ENCODE measurements at regions not wholly inside any gene's neighbourhood (a gene's known extent, or its start where the extent isn't known, plus 50 kb on each side); places are given as distances from the start of the nearest gene placed in this dataset.
"Not testable (repeated sequence)": the region's sequence is repeated elsewhere in the genome, so short reads cannot be mapped to it uniquely, and the experiment has no call there.

- DNase-seq (ENCODE audit: low read depth in 2 of 2), result no peak
These were observed 186.1 kb downstream of the INHBB start for GRCh38 chr2:120531863-120532600.

- DNase-seq (ENCODE audit: low read depth in 2 of 2), result no peak
These were observed 187.7 kb downstream of the INHBB start for GRCh38 chr2:120533625-120534024.

- DNase-seq (ENCODE audit: low read depth in 2 of 2), result no peak
These were observed 188.5 kb downstream of the INHBB start for GRCh38 chr2:120534457-120534856.

- DNase-seq (ENCODE audit: low read depth in 2 of 2), result no peak
These were observed 189.1 kb downstream of the INHBB start for GRCh38 chr2:120535081-120535480.

GRCh38 chr2:120536141-120536540 is 190.2 kb downstream of the INHBB start:
- DNase-seq (ENCODE audit: low read depth in 2 of 2), result no peak

- no peak for DNase-seq (ENCODE audit: low read depth in 2 of 2)
These were observed 192.9 kb downstream of the INHBB start for GRCh38 chr2:120538691-120539423.

- DNase-seq (ENCODE audit: low read depth in 2 of 2), result no peak
These were observed 193.5 kb downstream of the INHBB start for GRCh38 chr2:120539424-120539936.

- DNase-seq (ENCODE audit: low read depth in 2 of 2), result no peak
These were observed 194.2 kb downstream of the INHBB start for GRCh38 chr2:120539937-120540718.

- no peak for DNase-seq (ENCODE audit: low read depth in 2 of 2)
These were observed 194.7 kb upstream of the GLI2 start for GRCh38 chr2:120540719-120541552.

- DNase-seq (ENCODE audit: low read depth in 2 of 2), result no peak
These were observed 194.1 kb upstream of the GLI2 start for GRCh38 chr2:120541553-120541932.

GRCh38 chr2:120541972-120542670 is 193.5 kb upstream of the GLI2 start:
- DNase-seq (ENCODE audit: low read depth in 2 of 2), result no peak

- no peak for DNase-seq (ENCODE audit: low read depth in 2 of 2)
These were observed 192.6 kb upstream of the GLI2 start for GRCh38 chr2:120542911-120543527.

GRCh38 chr2:120543899-120544298 is 191.8 kb upstream of the GLI2 start:
- no peak for DNase-seq (ENCODE audit: low read depth in 2 of 2)

GRCh38 chr2:120544522-120544921 is 191.1 kb upstream of the GLI2 start:
- DNase-seq (ENCODE audit: low read depth in 2 of 2), result no peak

- DNase-seq (ENCODE audit: low read depth in 2 of 2), result not testable (repeated sequence)
These were observed 190.7 kb upstream of the GLI2 start for GRCh38 chr2:120545007-120545406.

- no peak for DNase-seq (ENCODE audit: low read depth in 2 of 2)
These were observed 190.1 kb upstream of the GLI2 start for GRCh38 chr2:120545521-120546047.

- DNase-seq (ENCODE audit: low read depth in 2 of 2), result no peak
These were observed 189.4 kb upstream of the GLI2 start for GRCh38 chr2:120546048-120546864.

- DNase-seq (ENCODE audit: low read depth in 2 of 2), result no peak
These were observed 188.7 kb upstream of the GLI2 start for GRCh38 chr2:120546865-120547390.

GRCh38 chr2:120547662-120548061 is 188.0 kb upstream of the GLI2 start:
- DNase-seq (ENCODE audit: low read depth in 2 of 2), result no peak

All from stimulated activated CD8-positive, alpha-beta memory T cell treated with anti-CD3 and anti-CD28 coated beads, Interleukin-2, amount 100 ng/mL, for 48 hours (primary cell).